ENCODE measurements at regions not wholly inside any gene's neighbourhood (a gene's known extent, or its start where the extent isn't known, plus 50 kb on each side); places are given as distances from the start of the nearest gene placed in this dataset.

- no peak overlapping the region for H3K4me3 ChIP-seq (ENCODE audit: extremely low read depth in 1 of 4, insufficient read depth in 2 of 4, low read depth in 3 of 4, low read length in 4 of 4)
- no peak overlapping the region for H3K23ac ChIP-seq (ENCODE audit: insufficient read length)
- H3K14ac ChIP-seq (ENCODE audit: insufficient read length), result no peak overlapping the region
- H4K8ac ChIP-seq (ENCODE audit: extremely low read depth, insufficient read depth, low read length), result no peak overlapping the region
- no peak overlapping the region for H2BK12ac ChIP-seq (ENCODE audit: low read depth, low read length)
- no peaks in the 10 kb centered on the region for H3K23me2 ChIP-seq (ENCODE audit: low read depth, low read length)
- ChIA-PET CTCF (ENCODE audit: partially characterized antibody) (interaction anchor here (0.6 to 2.9 kb wide), 4 partner anchors 10 to 506 kb away, joined by 3 to 12 read pairs (median 8); no protein-coding TSS in a partner anchor), POLR2A (ENCODE audit: partially characterized antibody) (interaction anchor here (0.8 to 1.2 kb wide), 3 partner anchors 21 to 31 kb away, joined by 3 read pairs; no protein-coding TSS in a partner anchor)
- no peak overlapping the region for H2BK5ac ChIP-seq (ENCODE audit: low read depth, low read length)
- H3K18ac ChIP-seq (ENCODE audit: extremely low read depth, low read length), result no peak overlapping the region
- H3K9me3 ChIP-seq (ENCODE audit: insufficient read depth in 2 of 2, low read depth in 1 of 2, low read length in 1 of 2), result peaks cover 4 to 10% of the 10 kb centered on the region in 2 experiments; a peak in 2 of 4 replicates
- H3K56ac ChIP-seq (replicated peaks; ENCODE audit: insufficient read length, low read depth, low read length), result no peak overlapping the region
- no peak overlapping the region for H3K9ac ChIP-seq (replicated peaks in 1 of 4; ENCODE audit: extremely low read depth in 1 of 4, low read depth in 3 of 4, low read length in 3 of 4)
- WGBS, 2 experiments (ENCODE audit: extremely low coverage in 1 of 2, insufficient coverage in 1 of 2, insufficient read length in 1 of 2, insufficient replicate concordance in 2 of 2, low coverage in 1 of 2, low lambda C conversion rate in 2 of 2, missing lambda C conversion rate in 1 of 2), result 83% methylated on average over 8 of the region's 8 CpGs; no CpG with 5 or more reads in 1 of the 2 experiments
- FAIRE-seq, result no peak
- H2BK120ac ChIP-seq (replicated peaks; ENCODE audit: low read depth, low read length), result no peak overlapping the region
- H2BK15ac ChIP-seq (ENCODE audit: low read length), result no peak overlapping the region
- no peak overlapping the region for H3K27ac ChIP-seq (ENCODE audit: low read depth, low read length)
- TF ChIP-seq PHF8 (conservative IDR thresholded peaks at IDR 0.05; ENCODE audit: low read depth, low read length), result no peak
- no peak for TF ChIP-seq EGR1 (IDR thresholded peaks at IDR 0.05; ENCODE audit: borderline replicate concordance, low read depth, low read length)
- TF ChIP-seq CEBPB (IDR thresholded peaks at IDR 0.05; ENCODE audit: low read depth, low read length), result no peak
- TF ChIP-seq RAD21 (IDR thresholded peaks at IDR 0.05 in 1 of 2, conservative IDR thresholded peaks at IDR 0.05 in 1 of 2; ENCODE audit: low read depth in 2 of 2, low read length in 2 of 2), result no peak
- TF ChIP-seq BCL11A (IDR thresholded peaks at IDR 0.05; ENCODE audit: low read depth in 2 of 2, low read length in 2 of 2), result no peak
- TF ChIP-seq SRF (IDR thresholded peaks at IDR 0.05; ENCODE audit: low read depth, low read length), result no peak
- no peak for TF ChIP-seq CBX8 (IDR thresholded peaks at IDR 0.05; ENCODE audit: borderline replicate concordance, low read depth, low read length)
- TF ChIP-seq E2F6 (IDR thresholded peaks at IDR 0.05), result no peak
- no peak for TF ChIP-seq JUND (IDR thresholded peaks at IDR 0.05; ENCODE audit: low read length)
- no peak for TF ChIP-seq EP300 (IDR thresholded peaks at IDR 0.05; ENCODE audit: borderline replicate concordance in 1 of 2, low read depth in 2 of 2, low read length in 2 of 2)
- 0 out of 4 replicates have a peak, but pooled peaks cover 0 to 3% of the 10 kb centered on the region in 2 experiments for H3K79me2 ChIP-seq (ENCODE audit: control insufficient read depth in 1 of 2, insufficient read depth in 2 of 2, low read length in 2 of 2)
- H3K27me3 ChIP-seq (replicated peaks in 1 of 4; ENCODE audit: control insufficient read depth in 3 of 4, extremely low read depth in 1 of 4, insufficient read depth in 3 of 4, low read length in 3 of 4), result no peaks in the 10 kb centered on the region
- H3K4ac ChIP-seq (replicated peaks; ENCODE audit: insufficient read length, low read depth, low read length), result no peak overlapping the region
- DNase-seq (ENCODE audit: low read depth in 1 of 2, low spot score in 2 of 2), result no peak
- H3K4me2 ChIP-seq (ENCODE audit: insufficient read depth in 1 of 2, low read depth in 2 of 2, low read length in 2 of 2), result no peak overlapping the region
- no peak overlapping the region for H2BK20ac ChIP-seq (ENCODE audit: low read length)
- H2AFZ ChIP-seq (ENCODE audit: low read length), result no peak overlapping the region
- peaks cover 0 to 3% (median under 1%) of the 10 kb centered on the region in 4 experiments; a peak in 3 of 7 replicates for H3K4me1 ChIP-seq (replicated peaks in 1 of 4; ENCODE audit: control insufficient read depth in 3 of 4, insufficient read depth in 4 of 4, low read length in 3 of 4)
- peaks cover 0 to 5% of the 10 kb centered on the region in 2 experiments for H4K20me1 ChIP-seq (replicated peaks in 1 of 2; ENCODE audit: control insufficient read depth in 1 of 2, insufficient read depth in 2 of 2, low read length in 2 of 2)
- H2AK5ac ChIP-seq (ENCODE audit: low read depth, low read length), result no peak overlapping the region
- H3K79me1 ChIP-seq (ENCODE audit: low read depth, low read length), result peaks cover 8% of the 10 kb centered on the region
- H3K36me3 ChIP-seq (ENCODE audit: control insufficient read depth in 2 of 4, insufficient read depth in 4 of 4, low read length in 3 of 4), result no peaks in the 10 kb centered on the region
- no peak overlapping the region for H4K5ac ChIP-seq (ENCODE audit: insufficient read length, low read depth, low read length)
- no peak overlapping the region for H4K91ac ChIP-seq (replicated peaks; ENCODE audit: insufficient read length, low read length)
Observed at GRCh38 chr17:77356690-77357201, 216.0 kb downstream of the SEC14L1 start.
